Erythroblast (primary cell): ENCODE measurements at regions not wholly inside any gene's neighbourhood (a gene's known extent, or its start where the extent isn't known, plus 50 kb on each side); places are given as distances from the start of the nearest gene placed in this dataset.

Experiments used
- DNase-seq, 2 experiments: peaks; one replicate each; lab custom pipeline; 2025; lab: John Stamatoyannopoulos, UW
- GATA1 ChIP-seq: IDR thresholded peaks from 2 replicates; pipeline ENCODE4 v1.6.1; 2011; ENCODE audit warnings: low read depth, mild to moderate bottlenecking, control low read depth, low read length, moderate library complexity
- POLR2A ChIP-seq: IDR thresholded peaks from 2 replicates; pipeline ENCODE4 v1.6.1; 2011; ENCODE audit warnings: mild to moderate bottlenecking, low read length

DNA sequence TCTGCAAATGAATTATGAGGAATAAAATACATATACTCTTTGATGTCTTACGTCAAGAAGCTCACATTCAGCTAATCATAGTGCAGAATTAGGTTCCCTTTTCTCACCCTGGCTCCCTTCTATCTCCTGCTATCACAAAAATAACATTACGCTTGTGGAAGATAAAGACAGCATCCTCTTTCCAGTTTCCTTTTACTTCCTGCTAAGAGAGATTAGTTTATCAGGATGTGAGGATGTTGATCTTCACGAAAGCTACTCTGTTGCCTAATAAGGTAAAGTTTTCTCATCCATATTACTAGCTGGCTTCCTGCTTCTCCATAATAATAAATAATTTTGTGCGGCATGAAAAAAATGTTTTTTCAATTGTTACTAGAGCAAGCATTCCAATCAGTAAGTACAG, 217.7 kb upstream of the DCN start:
- no peak for TF ChIP-seq GATA1
- TF ChIP-seq POLR2A: no peak
- DNase-seq: no peak

- TF ChIP-seq POLR2A: no peak
- no peak for TF ChIP-seq GATA1
- no peak for DNase-seq
Observed at GRCh38 chr12:91397866-91398532, 215.4 kb upstream of the DCN start.

DNA sequence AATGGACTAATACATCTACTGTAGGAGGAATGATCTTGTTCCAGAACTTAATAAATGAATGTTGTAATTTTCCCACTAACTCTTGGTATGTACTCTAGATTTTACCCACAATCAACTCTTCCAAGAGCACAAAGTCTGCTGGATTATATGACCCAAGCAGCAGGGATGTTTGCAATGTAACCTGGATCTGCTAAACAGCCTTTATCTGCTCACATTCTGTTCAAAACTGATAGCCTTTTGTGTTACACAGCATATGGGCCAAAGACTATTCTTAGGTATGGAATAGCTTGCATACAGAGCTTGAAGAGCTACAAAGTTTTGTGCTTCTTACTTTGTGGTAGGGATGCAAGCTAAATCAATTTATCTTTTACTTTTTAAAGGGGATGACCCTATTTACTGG, 213.7 kb upstream of the DCN start:
- no peak for TF ChIP-seq POLR2A
- no peak for TF ChIP-seq GATA1
- DNase-seq: no peak

DNA sequence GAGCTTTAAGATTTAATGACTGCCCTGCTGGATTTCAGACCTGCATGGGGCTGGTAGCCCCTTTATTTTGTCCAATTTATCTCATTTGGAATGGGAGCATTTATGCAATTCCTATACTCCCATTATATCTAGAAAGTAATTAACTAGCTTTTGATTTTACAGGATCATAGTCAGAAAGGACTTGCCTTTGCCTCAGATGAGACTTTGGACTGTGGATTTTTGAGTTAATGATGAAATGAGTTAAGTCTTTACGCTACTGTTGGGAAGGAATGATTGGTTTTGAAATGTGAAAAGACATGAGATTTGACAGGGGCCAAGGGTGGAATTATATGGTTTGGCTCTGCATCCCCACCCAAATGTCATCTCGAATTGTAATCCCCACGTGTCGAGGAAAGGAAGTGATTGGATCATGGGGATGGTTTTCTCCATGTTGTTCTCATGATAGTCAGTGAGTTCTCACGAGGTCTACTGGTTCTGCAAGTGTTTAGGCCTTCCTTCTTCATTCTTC, 213.1 kb upstream of the DCN start:
- TF ChIP-seq POLR2A (no peak), GATA1 (no peak)
- no peak for DNase-seq

DNA sequence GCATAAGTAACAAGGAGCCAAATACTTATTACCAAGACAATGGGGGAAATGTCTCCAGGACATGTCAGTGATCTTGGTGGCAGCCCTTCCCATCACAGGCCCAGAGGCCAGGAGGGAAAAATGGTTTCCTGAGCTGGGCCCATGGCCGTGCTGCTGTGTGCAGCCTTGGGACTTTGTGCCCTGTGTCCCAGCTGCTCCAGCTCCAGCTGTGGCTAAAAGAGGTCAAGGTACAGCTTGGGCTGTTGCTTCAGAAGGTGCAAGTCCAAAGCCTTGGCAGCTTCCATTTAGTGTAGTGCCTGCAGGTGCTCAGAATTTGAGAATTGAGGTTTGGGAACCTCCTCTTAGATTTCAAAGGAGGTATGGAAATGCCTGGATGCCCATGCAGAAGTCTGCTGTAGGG, 212.3 kb upstream of the DCN start:
- no peak for DNase-seq
- TF ChIP-seq GATA1 (no peak), POLR2A (no peak)

DNA sequence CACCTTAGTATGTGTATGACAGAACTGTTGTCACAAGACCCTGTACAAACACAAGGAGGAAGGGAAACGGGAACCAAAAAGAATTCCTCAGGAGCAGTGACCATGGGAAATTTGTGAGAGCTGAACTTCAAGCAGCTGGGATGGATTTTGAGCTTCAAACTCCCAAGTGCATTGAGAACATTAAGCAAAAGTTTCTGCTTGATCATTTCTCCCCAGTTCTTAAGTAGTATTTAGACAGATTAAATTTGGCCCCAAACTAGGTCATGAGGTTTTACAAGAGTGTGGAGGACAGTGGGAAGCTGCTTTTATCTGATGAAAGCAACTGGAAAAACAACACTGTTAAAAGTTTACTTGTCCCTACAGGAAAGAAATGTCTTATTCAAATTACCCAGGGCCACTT, 206.0 kb upstream of the DCN start:
- TF ChIP-seq POLR2A (no peak), GATA1 (no peak)
- no peak for DNase-seq

GRCh38 chr12:91387461-91388134, 205.0 kb upstream of the DCN start:
- no peak for DNase-seq
- TF ChIP-seq POLR2A: no peak
- no peak for TF ChIP-seq GATA1

- TF ChIP-seq POLR2A (no peak), GATA1 (no peak)
- no peak for DNase-seq
Observed at GRCh38 chr12:91384806-91385205, 202.2 kb upstream of the DCN start.

DNA sequence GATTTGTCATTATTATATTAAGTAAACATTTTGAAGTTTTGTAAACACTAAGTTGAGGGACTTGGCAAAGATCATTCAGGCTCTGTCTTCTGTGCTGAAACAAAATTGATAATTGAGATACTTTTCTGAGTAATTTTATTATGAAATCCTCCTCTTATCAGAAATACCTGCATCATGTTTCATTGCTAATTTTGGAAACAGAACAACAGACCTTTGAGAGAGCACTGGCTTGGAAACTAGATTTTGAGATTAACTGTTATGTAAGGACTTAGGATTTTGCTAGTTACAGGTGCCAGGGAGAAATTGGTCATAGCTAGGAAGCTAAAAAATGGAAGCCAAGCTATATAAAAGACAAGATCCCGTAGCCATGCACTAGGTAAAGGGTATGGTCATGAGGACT, 201.7 kb upstream of the DCN start:
- no peak for TF ChIP-seq POLR2A
- TF ChIP-seq GATA1: no peak

GRCh38 chr12:91383099-91383498, 200.5 kb upstream of the DCN start:
- DNase-seq: no peak

More for the DNA sequence above, 201.7 kb upstream of the DCN start:
- DNase-seq: no peak

GRCh38 chr12:91382081-91382543, 199.5 kb upstream of the DCN start:
- DNase-seq: peak; percentile 61 to 80
- TF ChIP-seq POLR2A (no peak), GATA1 (no peak)

More at GRCh38 chr12:91383099-91383498, 200.5 kb upstream of the DCN start:
- TF ChIP-seq POLR2A (no peak), GATA1 (no peak)

GRCh38 chr12:91381309-91381804, 198.7 kb upstream of the DCN start:
- TF ChIP-seq POLR2A (no peak), GATA1 (no peak)
- peak in 1 of 2 experiments; percentile 1 for DNase-seq

- TF ChIP-seq GATA1 (no peak), POLR2A (no peak)
- DNase-seq: no peak
Observed at GRCh38 chr12:91380631-91381030, 198.0 kb upstream of the DCN start.
